ENCODE measurements at regions not wholly inside any gene's neighbourhood (a gene's known extent, or its start where the extent isn't known, plus 50 kb on each side); places are given as distances from the start of the nearest gene placed in this dataset.
"Not testable (repeated sequence)": the region's sequence is repeated elsewhere in the genome, so short reads cannot be mapped to it uniquely, and the experiment has no call there.

DNA sequence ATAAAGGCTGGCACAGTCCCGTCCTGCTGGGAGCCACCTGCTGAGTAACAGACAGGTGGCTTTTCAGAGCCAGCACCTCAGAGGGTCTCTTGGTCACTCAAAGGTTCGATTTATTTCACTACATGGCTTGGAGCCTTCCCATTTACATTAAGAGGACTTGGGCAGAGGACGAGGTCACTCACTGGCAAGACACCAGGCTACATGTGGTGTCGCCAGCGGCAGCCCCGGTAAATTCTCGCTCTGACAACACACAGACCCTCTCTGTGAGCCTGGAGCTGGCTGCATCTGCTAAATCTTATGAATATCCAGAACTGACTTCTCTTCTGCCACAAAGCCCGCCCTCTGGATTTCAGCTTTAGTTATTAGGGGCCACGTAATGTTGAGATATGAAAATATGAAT lies 254.7 kb downstream of the VAPA start:
- H3K36me3 ChIP-seq (ENCODE audit: insufficient read depth, low read depth, low read length) = no peaks in the 10 kb centered on the region
- no peaks in the 10 kb centered on the region for H3K9me3 ChIP-seq (ENCODE audit: insufficient read depth, low read depth, low read length)
- H3K4me3 ChIP-seq (ENCODE audit: low read length) = no peak overlapping the region
- H3K4me1 ChIP-seq (ENCODE audit: insufficient read depth, low read length) = peaks cover 3% of the 10 kb centered on the region; the same call in 1 of the 2 replicates
- H3K9ac ChIP-seq (ENCODE audit: low read depth, low read length) = no peak overlapping the region
- H3K27me3 ChIP-seq (ENCODE audit: insufficient read depth, low read length) = no peaks in the 10 kb centered on the region
- no peak overlapping the region for H3K27ac ChIP-seq (ENCODE audit: low read length)

DNA sequence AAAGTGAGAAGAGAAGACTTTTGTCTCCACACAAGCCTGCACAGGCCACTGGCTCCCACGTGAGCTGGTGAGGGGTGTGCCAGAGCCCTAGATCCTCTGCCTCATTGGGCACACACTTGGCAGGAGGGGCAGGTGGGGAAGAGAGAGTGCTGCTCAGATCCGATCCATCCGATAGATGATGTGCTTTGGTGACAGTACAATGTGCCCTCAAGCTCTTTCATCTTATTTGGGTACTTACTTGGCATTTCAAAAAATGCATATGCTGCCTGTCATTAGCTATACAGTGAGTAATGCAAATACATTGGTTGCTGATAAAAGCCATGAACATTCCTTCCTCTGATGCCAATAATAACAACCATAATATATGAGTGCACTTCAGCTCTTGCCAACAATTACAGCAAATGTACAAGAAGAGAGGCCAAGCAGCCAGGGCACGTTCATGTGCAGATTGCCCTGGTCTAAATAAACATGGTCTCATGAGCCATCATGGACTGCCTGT lies 255.3 kb downstream of the VAPA start:
- Histone ChIP-seq H3K9ac (ENCODE audit: low read depth, low read length) (no peak overlapping the region), H3K4me1 (ENCODE audit: insufficient read depth, low read length) (peaks cover 3% of the 10 kb centered on the region; the same call in 1 of the 2 replicates), H3K9me3 (ENCODE audit: insufficient read depth, low read depth, low read length) (no peaks in the 10 kb centered on the region), H3K36me3 (ENCODE audit: insufficient read depth, low read depth, low read length) (no peaks in the 10 kb centered on the region), H3K27me3 (ENCODE audit: insufficient read depth, low read length) (no peaks in the 10 kb centered on the region), H3K4me3 (ENCODE audit: low read length) (no peak overlapping the region), H3K27ac (ENCODE audit: low read length) (no peak overlapping the region)

DNA sequence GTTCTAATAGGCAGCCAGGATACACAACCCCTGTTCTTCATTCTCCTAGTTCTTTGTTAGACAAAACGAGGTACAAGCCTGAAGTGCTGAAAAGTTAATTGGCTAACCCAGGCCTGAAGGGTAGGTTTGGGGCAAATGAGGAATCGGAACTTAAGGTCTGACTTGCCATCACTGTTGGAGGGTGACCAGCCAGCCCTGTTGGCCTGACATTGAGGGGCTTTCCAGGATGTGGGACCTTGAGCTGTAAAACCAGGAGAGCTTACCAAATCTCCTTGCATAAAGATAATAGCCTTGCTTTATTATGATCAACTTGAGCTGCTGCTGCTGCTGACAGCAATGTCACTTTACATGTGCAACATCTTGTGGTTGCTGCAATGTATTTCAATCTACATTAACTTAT lies 256.0 kb downstream of the VAPA start:
- Histone ChIP-seq H3K36me3 (ENCODE audit: insufficient read depth, low read depth, low read length) (no peaks in the 10 kb centered on the region), H3K4me3 (ENCODE audit: low read length) (no peak overlapping the region), H3K9me3 (ENCODE audit: insufficient read depth, low read depth, low read length) (no peaks in the 10 kb centered on the region), H3K9ac (ENCODE audit: low read depth, low read length) (no peak overlapping the region), H3K27me3 (ENCODE audit: insufficient read depth, low read length) (no peaks in the 10 kb centered on the region), H3K27ac (ENCODE audit: low read length) (no peak overlapping the region), H3K4me1 (ENCODE audit: insufficient read depth, low read length) (peaks cover 3% of the 10 kb centered on the region; the same call in 1 of the 2 replicates)

DNA sequence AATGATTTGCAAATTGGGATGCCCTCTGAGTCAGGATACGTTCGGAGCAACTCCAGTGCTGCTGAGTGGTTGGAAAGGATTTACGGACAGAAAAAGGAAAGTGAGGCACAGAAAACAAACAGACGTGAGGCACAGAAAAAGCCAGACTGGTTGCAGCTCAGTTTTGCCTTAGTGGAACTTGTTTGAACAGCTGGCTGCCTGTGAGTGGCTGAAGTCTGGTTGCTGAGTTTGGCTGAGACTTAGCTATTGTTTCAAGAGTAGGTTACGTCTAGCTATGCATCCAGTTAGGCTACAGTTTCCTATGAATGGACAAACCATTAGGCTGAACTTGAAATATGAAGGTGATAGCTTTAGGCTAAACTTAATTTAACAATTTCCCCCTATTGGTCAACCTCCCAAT lies 256.6 kb downstream of the VAPA start:
- Histone ChIP-seq H3K36me3 (ENCODE audit: insufficient read depth, low read depth, low read length) (no peaks in the 10 kb centered on the region), H3K4me1 (ENCODE audit: insufficient read depth, low read length) (peaks cover 3% of the 10 kb centered on the region; the same call in 1 of the 2 replicates), H3K9me3 (ENCODE audit: insufficient read depth, low read depth, low read length) (no peaks in the 10 kb centered on the region), H3K27ac (ENCODE audit: low read length) (no peak overlapping the region), H3K4me3 (ENCODE audit: low read length) (no peak overlapping the region), H3K27me3 (ENCODE audit: insufficient read depth, low read length) (no peaks in the 10 kb centered on the region), H3K9ac (ENCODE audit: low read depth, low read length) (no peak overlapping the region)

DNA sequence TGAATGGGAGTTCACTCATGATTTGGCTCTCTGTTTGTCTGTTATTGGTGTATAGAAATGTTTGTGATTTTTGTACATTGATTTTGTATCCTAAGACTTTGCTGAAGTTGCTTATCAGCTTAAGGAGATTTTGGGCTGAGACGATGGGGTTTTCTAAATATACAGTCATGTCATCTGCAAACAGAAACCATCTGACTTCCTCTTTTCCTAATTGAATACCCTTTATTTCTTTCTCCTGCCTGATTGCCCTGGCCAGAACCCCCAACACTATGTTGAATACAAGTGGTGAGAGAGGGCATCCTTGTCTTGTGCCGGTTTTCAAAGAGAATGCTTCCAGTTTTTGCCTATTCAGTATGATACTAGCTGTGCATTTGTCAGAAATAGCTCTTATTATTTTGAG lies 261.5 kb downstream of the VAPA start:
- not testable (repeated sequence) for H3K9me3 ChIP-seq (ENCODE audit: insufficient read depth, low read depth, low read length); H3K27me3 ChIP-seq (ENCODE audit: insufficient read depth, low read length); H3K9ac ChIP-seq (ENCODE audit: low read depth, low read length); H3K4me3 ChIP-seq (ENCODE audit: low read length); H3K27ac ChIP-seq (ENCODE audit: low read length); H3K36me3 ChIP-seq (ENCODE audit: insufficient read depth, low read depth, low read length); H3K4me1 ChIP-seq (ENCODE audit: insufficient read depth, low read length)

DNA sequence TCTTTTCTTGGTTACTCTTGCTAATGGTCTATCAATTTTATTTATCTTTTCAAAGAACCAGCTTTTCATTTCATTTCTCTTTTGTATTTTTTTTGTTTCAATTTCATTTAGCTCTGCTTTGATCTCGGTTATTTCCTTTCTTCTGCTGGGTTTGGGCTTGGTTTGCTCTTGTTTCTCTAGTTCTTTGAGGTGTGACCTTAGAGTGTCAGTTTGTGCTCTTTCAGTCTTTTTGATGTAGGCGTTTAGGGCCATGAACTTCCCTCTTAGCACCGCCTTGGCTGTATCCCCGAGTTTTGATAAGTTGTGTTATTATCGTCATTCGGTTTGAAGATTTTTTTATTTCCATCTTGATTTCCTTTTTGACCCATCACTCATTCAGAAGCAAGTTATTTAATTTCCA lies 265.5 kb downstream of the VAPA start:
- not testable (repeated sequence) for H3K9me3 ChIP-seq (ENCODE audit: insufficient read depth, low read depth, low read length); H3K4me1 ChIP-seq (ENCODE audit: insufficient read depth, low read length); H3K9ac ChIP-seq (ENCODE audit: low read depth, low read length); H3K27me3 ChIP-seq (ENCODE audit: insufficient read depth, low read length); H3K27ac ChIP-seq (ENCODE audit: low read length); H3K36me3 ChIP-seq (ENCODE audit: insufficient read depth, low read depth, low read length); H3K4me3 ChIP-seq (ENCODE audit: low read length)

DNA sequence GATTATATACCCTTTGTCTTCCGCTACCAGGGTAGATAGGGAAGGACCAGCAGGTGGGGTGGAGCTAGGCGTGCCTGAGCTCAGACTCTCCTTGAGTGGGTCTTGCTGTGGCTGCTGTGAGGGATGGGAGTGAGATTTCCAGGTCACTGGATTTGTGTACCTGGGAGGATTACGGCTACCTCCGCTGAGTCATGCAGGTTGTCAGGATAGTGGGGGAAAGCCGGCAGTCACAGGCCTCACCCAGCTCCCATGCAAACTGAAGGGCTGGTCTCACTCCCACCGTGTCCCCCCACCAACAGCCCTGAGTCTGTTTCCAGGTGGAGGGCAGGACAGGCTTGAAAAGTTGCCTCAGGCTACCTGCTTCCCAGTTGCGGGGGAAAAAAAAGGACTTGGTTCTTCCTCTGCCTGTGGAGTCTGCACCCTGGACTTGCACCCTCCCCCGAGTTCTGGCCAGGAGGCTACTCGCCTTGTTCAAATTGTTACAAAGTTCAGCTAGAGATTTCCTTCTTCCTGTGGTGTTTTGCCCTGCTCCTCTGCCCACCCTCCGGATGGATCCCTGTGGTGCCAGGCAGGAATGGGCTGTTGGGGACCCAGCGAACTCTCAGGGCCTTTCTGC lies 268.3 kb downstream of the VAPA start:
- no peak overlapping the region for H3K9ac ChIP-seq (ENCODE audit: low read depth, low read length)
- no peak overlapping the region for H3K4me3 ChIP-seq (ENCODE audit: low read length)
- H3K9me3 ChIP-seq (ENCODE audit: insufficient read depth, low read depth, low read length) = no peaks in the 10 kb centered on the region
- no peaks in the 10 kb centered on the region; the same call in 1 of the 2 replicates for H3K4me1 ChIP-seq (ENCODE audit: insufficient read depth, low read length)
- no peaks in the 10 kb centered on the region for H3K36me3 ChIP-seq (ENCODE audit: insufficient read depth, low read depth, low read length)
- H3K27me3 ChIP-seq (ENCODE audit: insufficient read depth, low read length) = no peaks in the 10 kb centered on the region
- H3K27ac ChIP-seq (ENCODE audit: low read length) = no peak overlapping the region

DNA sequence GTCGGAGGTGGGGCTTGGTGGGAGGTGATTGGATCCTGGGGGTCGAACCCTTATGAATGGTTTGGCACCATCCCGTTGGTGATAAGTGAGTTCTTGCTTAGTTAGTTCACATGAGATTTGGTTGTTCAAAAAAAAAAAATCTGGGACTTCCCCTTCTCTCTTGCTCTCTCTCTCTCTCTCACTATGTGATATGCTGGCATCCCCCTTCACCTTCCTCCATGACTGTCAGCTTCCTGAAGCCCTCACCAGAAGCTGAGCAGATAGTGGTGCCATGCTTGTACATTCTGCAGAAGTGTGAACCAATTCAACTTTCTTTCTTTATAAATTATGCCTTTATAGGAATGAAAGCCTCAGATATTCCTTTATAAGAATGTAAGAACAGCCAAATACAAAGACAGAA lies 269.7 kb upstream of the APCDD1 start:
- Histone ChIP-seq H3K27me3 (ENCODE audit: insufficient read depth, low read length) (no peaks in the 10 kb centered on the region), H3K36me3 (ENCODE audit: insufficient read depth, low read depth, low read length) (no peaks in the 10 kb centered on the region), H3K4me3 (ENCODE audit: low read length) (no peak overlapping the region), H3K4me1 (ENCODE audit: insufficient read depth, low read length) (no peaks in the 10 kb centered on the region; the same call in 1 of the 2 replicates), H3K27ac (ENCODE audit: low read length) (no peak overlapping the region), H3K9ac (ENCODE audit: low read depth, low read length) (no peak overlapping the region), H3K9me3 (ENCODE audit: insufficient read depth, low read depth, low read length) (no peaks in the 10 kb centered on the region)

DNA sequence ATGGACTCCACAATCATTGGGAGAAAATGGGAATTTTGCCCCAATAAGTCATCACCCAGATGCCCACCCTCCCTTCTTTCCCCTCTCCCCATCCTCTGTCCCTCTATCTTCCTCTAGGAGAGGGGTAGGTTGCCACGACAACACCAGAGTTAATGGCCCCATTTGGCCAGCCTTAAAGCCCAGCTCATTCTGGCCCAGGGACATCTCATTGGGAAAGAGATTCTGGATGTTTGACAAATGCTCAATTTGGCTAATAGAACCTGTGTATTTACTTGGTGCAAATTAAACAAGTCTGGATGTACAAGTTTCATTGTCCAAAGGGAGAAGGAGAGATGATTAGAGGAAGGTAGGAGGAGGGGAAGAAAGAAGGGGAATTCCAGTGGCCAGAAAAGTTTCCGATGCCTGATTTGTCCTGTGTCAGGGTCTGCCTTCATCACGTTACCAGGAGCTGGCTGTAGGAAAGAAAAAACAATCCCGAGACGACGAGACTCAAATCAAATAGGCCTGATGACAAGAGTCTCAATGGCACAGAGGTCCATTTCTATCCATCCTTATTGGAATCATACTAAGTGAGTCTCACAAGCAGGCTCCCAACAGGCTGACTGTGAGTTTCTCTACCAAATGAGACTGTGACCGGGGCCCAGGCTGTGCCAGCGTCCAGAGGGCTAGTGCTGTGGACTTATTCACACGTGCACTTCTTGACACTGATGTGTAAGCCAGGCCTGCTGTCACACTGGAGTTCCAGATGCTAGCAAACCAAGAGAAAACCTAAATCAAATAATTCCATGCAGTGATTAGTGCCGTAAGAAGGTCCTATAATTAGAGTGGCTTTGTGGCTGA lies 265.2 kb upstream of the APCDD1 start:
- Histone ChIP-seq H3K9ac (ENCODE audit: low read depth, low read length) (no peak overlapping the region), H3K36me3 (ENCODE audit: insufficient read depth, low read depth, low read length) (no peaks in the 10 kb centered on the region), H3K9me3 (ENCODE audit: insufficient read depth, low read depth, low read length) (no peaks in the 10 kb centered on the region), H3K4me1 (ENCODE audit: insufficient read depth, low read length) (no peaks in the 10 kb centered on the region), H3K27me3 (ENCODE audit: insufficient read depth, low read length) (no peaks in the 10 kb centered on the region), H3K4me3 (ENCODE audit: low read length) (no peak overlapping the region), H3K27ac (ENCODE audit: low read length) (no peak overlapping the region)

DNA sequence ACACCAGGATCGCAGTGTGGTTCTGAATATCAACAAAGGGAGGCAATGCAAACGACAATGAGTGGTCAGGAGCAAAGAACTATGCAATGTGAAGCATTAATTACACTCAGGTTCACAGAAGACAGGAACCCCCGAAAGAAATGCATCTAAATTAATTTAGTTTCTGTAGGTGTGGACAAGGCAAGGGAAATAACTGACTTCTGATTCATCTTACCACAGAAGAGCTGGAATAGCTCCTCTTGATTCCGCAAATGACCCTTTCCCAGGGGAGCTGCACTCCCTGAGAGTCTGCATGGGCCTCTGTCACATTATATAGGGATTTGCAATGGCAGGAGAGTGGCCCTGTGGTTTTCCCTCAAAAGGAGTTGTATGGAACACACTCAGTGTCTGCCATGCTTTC lies 263.9 kb upstream of the APCDD1 start:
- no peaks in the 10 kb centered on the region for H3K27me3 ChIP-seq (ENCODE audit: insufficient read depth, low read length)
- H3K27ac ChIP-seq (ENCODE audit: low read length) = no peak overlapping the region
- no peaks in the 10 kb centered on the region for H3K9me3 ChIP-seq (ENCODE audit: insufficient read depth, low read depth, low read length)
- no peaks in the 10 kb centered on the region for H3K36me3 ChIP-seq (ENCODE audit: insufficient read depth, low read depth, low read length)
- H3K9ac ChIP-seq (ENCODE audit: low read depth, low read length) = no peak overlapping the region
- H3K4me3 ChIP-seq (ENCODE audit: low read length) = no peak overlapping the region
- H3K4me1 ChIP-seq (ENCODE audit: insufficient read depth, low read length) = no peaks in the 10 kb centered on the region

DNA sequence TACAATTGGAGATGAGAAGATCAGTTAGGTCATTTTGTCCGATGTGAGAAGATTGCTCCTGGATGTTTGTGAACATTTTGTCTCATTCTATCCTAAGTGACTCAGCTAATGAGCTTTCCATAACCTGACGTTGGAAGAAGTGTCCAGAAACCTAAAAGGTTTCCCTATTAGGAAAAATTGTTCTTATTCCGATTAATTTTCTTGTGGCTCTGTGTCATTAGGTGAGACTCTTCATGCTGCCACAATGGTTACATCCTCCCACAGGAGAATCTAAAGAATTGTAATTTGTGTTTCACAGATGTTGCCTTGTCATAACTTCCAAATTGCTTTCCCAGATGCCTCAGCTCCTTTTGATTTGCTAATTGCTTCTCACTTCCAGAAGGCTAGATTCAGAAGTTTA lies 261.0 kb upstream of the APCDD1 start:
- no peak overlapping the region for H3K27ac ChIP-seq (ENCODE audit: low read length)
- no peak overlapping the region for H3K4me3 ChIP-seq (ENCODE audit: low read length)
- H3K4me1 ChIP-seq (ENCODE audit: insufficient read depth, low read length) = no peaks in the 10 kb centered on the region
- H3K27me3 ChIP-seq (ENCODE audit: insufficient read depth, low read length) = no peaks in the 10 kb centered on the region
- H3K9ac ChIP-seq (ENCODE audit: low read depth, low read length) = no peak overlapping the region
- no peaks in the 10 kb centered on the region for H3K36me3 ChIP-seq (ENCODE audit: insufficient read depth, low read depth, low read length)
- H3K9me3 ChIP-seq (ENCODE audit: insufficient read depth, low read depth, low read length) = no peaks in the 10 kb centered on the region

DNA sequence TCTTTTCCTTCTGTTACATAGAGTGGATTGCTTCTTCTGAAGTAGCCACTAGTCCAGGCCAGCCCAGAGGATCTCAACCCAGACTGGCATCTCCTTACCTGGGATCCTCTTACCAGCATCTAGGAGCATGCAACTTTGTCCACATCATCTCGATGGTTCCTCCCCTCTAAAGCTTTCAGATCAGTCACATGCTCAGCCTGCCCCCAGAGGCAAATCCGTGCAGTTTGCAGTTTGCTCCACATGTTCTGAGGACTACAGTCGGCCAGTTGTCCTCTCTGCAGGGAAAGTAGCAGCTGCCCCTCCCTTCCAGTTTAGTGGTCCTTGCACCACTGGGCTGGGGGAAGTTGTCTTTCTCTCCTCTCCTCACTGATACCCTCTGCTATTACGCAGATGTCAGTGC lies 259.8 kb upstream of the APCDD1 start:
- Histone ChIP-seq H3K4me3 (ENCODE audit: low read length) (no peak overlapping the region), H3K36me3 (ENCODE audit: insufficient read depth, low read depth, low read length) (no peaks in the 10 kb centered on the region), H3K9me3 (ENCODE audit: insufficient read depth, low read depth, low read length) (no peaks in the 10 kb centered on the region), H3K27ac (ENCODE audit: low read length) (no peak overlapping the region), H3K4me1 (ENCODE audit: insufficient read depth, low read length) (no peaks in the 10 kb centered on the region), H3K27me3 (ENCODE audit: insufficient read depth, low read length) (no peaks in the 10 kb centered on the region), H3K9ac (ENCODE audit: low read depth, low read length) (no peak overlapping the region)

Data from iPS-20b (cell line).